Osteocyte (in vitro differentiated cells): ENCODE measurements at regions not wholly inside any gene's neighbourhood (a gene's known extent, or its start where the extent isn't known, plus 50 kb on each side); places are given as distances from the start of the nearest gene placed in this dataset.

ENCODE experiments used
- DNase-seq: peaks from one replicate; pipeline ENCODE4 v3.0.0; 2021; ENCODE audit warnings: mixed read lengths; ENCODE audit not compliant: unreplicated experiment; ENCODE audit errors: extremely low spot score
- H3K27ac Mint-ChIP-seq: one replicate; pipeline ENCODE4 v1.8.0; 2021; ENCODE audit warnings: mild to moderate bottlenecking, mixed read lengths; ENCODE audit not compliant: unreplicated experiment
- H3K27me3 Mint-ChIP-seq: one replicate; pipeline ENCODE4 v1.8.0; 2021; ENCODE audit warnings: mixed read lengths; ENCODE audit not compliant: unreplicated experiment
- H3K36me3 Mint-ChIP-seq: one replicate; pipeline ENCODE4 v1.8.0; 2021; ENCODE audit warnings: mixed read lengths; ENCODE audit not compliant: unreplicated experiment
- H3K4me1 Mint-ChIP-seq: one replicate; pipeline ENCODE4 v1.8.0; 2021; ENCODE audit warnings: mixed read lengths; ENCODE audit not compliant: unreplicated experiment
- H3K4me3 Mint-ChIP-seq: one replicate; pipeline ENCODE4 v1.8.0; 2021; ENCODE audit warnings: mild to moderate bottlenecking, moderate library complexity, mixed read lengths; ENCODE audit not compliant: unreplicated experiment
- H3K9me3 Mint-ChIP-seq: one replicate; pipeline ENCODE4 v1.8.0; 2021; ENCODE audit warnings: mixed read lengths; ENCODE audit not compliant: unreplicated experiment
- TF ChIP-seq, protein P1 (sequence below): fragments of 200-600 bp; sonication (generic); IDR thresholded peaks from 2 replicates; pipeline ENCODE4 v1.5.0; 2021; ENCODE audit warnings: antibody characterized with exemption, mild to moderate bottlenecking, moderate library complexity

DNA sequence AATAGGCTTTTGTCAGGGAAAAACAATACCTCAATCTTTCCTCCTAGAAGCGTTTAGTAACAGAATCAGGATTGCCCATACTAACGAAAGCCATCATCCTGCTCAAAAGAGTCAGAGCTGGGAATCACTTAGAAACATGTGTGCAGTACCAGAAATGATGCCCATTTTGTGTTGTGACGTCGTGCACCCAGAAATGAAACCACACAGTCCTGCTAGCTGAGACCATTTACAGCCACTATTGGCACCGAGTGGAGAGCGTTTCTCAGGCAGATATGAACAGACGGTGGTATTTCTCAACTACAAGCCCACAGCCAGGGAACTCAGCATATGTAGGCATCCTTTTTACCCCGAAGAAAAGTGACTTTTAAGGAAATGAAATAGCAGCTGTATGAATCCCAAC lies 284.3 kb upstream of the LRATD1 start:
- Mint-ChIP-seq H3K36me3 (no peaks in the 10 kb centered on the region), H3K27me3 (no peaks in the 10 kb centered on the region), H3K4me1 (no peaks in the 10 kb centered on the region), H3K9me3 (no peaks in the 10 kb centered on the region), H3K4me3 (no peak overlapping the region), H3K27ac (no peak overlapping the region)
- TF ChIP-seq, protein P1, sequence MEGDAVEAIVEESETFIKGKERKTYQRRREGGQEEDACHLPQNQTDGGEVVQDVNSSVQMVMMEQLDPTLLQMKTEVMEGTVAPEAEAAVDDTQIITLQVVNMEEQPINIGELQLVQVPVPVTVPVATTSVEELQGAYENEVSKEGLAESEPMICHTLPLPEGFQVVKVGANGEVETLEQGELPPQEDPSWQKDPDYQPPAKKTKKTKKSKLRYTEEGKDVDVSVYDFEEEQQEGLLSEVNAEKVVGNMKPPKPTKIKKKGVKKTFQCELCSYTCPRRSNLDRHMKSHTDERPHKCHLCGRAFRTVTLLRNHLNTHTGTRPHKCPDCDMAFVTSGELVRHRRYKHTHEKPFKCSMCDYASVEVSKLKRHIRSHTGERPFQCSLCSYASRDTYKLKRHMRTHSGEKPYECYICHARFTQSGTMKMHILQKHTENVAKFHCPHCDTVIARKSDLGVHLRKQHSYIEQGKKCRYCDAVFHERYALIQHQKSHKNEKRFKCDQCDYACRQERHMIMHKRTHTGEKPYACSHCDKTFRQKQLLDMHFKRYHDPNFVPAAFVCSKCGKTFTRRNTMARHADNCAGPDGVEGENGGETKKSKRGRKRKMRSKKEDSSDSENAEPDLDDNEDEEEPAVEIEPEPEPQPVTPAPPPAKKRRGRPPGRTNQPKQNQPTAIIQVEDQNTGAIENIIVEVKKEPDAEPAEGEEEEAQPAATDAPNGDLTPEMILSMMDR, result no peak
- no peak for DNase-seq

DNA sequence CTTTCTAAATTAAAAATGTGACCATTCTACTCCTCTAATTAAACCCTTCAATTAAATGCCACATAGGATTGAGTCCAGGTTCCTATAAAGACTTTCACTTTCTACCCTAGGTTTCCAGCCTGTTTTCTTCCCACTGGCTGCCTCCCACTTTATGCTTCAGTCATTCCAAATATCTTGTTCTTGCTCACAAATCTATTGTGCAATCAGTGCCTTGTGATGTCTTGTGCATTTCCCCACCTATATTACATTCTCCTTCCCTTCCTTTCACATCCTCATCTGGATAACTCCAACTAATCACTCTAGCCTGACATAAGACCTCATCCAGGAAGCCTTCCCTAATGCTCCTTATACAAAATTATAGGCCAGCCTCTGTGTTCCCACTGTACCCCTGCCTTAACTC lies 281.7 kb upstream of the LRATD1 start:
- no peak overlapping the region for H3K4me3 Mint-ChIP-seq
- no peaks in the 10 kb centered on the region for H3K36me3 Mint-ChIP-seq
- no peaks in the 10 kb centered on the region for H3K4me1 Mint-ChIP-seq
- H3K9me3 Mint-ChIP-seq, result peaks cover 4% of the 10 kb centered on the region
- TF ChIP-seq, protein P1, result no peak
- no peaks in the 10 kb centered on the region for H3K27me3 Mint-ChIP-seq
- no peak overlapping the region for H3K27ac Mint-ChIP-seq
- DNase-seq, result no peak

DNA sequence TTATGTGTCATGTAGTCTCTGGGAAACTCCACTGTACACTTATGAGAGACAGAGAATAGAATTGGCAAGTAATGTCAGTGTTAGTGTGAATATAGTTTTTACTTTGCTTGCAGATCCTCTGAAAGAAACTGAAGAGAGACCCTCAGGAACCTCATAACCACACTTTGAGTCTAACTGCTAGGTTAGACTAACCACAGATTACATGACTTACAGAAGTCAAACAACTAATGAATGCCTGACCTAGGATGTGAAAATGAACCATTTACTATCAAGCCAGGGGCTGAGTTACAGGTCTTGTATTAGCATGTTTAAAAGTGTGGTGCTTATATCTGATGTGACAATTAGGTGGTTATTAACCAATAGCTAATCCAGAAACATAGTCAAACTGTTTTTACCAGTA lies 280.4 kb upstream of the LRATD1 start:
- no peaks in the 10 kb centered on the region for H3K4me1 Mint-ChIP-seq
- peaks cover 4% of the 10 kb centered on the region for H3K9me3 Mint-ChIP-seq
- DNase-seq, result no peak
- H3K4me3 Mint-ChIP-seq, result no peak overlapping the region
- TF ChIP-seq, protein P1, result no peak
- H3K36me3 Mint-ChIP-seq, result no peaks in the 10 kb centered on the region
- H3K27ac Mint-ChIP-seq, result no peak overlapping the region
- no peaks in the 10 kb centered on the region for H3K27me3 Mint-ChIP-seq

DNA sequence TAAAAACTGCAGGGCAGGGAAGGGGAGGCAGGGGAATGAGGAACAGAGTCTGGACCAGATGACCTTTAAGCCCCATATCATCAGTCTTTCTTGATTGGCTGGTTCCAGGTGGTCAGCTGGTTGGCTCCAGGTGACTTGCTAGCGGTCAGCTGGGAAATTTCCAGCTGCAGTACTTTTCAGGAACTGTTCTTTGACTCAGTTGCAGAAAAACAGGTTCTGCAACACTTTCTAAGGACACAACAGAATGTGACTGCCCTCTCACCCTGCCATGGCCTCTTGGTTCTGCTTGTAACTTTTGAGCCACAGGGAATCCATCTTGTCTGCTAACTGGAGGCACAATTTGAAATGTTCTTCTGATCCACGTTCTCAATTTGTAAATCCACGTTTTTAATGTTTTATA lies 278.3 kb upstream of the LRATD1 start:
- no peak overlapping the region for H3K27ac Mint-ChIP-seq
- TF ChIP-seq, protein P1, result no peak
- H3K27me3 Mint-ChIP-seq, result no peaks in the 10 kb centered on the region
- no peak overlapping the region for H3K4me3 Mint-ChIP-seq
- peaks cover 4% of the 10 kb centered on the region for H3K9me3 Mint-ChIP-seq
- no peak for DNase-seq
- H3K36me3 Mint-ChIP-seq, result no peaks in the 10 kb centered on the region
- no peaks in the 10 kb centered on the region for H3K4me1 Mint-ChIP-seq

DNA sequence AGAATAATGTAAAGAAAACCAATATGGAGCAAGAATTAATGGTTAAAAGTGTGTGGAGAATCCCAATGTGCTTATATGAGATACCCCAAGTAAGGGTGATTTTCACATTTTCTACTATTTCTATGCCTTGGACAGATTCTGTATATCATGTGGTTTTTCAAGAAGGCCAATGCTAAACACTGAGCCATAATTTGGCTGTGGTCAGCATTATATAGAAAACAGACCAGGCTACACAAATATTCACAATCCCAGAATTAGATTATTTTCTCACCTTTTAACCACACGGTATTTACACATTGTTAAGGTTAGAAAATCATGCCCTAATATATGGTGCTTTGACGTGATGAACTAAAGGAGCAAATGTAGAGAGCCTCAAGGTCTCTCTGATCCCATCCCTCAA lies 277.4 kb upstream of the LRATD1 start:
- H3K9me3 Mint-ChIP-seq, result peaks cover 4% of the 10 kb centered on the region
- TF ChIP-seq, protein P1, result no peak
- no peak overlapping the region for H3K27ac Mint-ChIP-seq
- no peaks in the 10 kb centered on the region for H3K36me3 Mint-ChIP-seq
- DNase-seq, result no peak
- no peak overlapping the region for H3K4me3 Mint-ChIP-seq
- no peaks in the 10 kb centered on the region for H3K4me1 Mint-ChIP-seq
- H3K27me3 Mint-ChIP-seq, result no peaks in the 10 kb centered on the region
